GM18520 (cell line): ENCODE measurements at regions not wholly inside any gene's neighbourhood (a gene's known extent, or its start where the extent isn't known, plus 50 kb on each side); places are given as distances from the start of the nearest gene placed in this dataset.
"Not testable (repeated sequence)": the region's sequence is repeated elsewhere in the genome, so short reads cannot be mapped to it uniquely, and the experiment has no call there.

Experiments used
- ATAC-seq: cut with Tn5 transposase; IDR thresholded peaks from one replicate; pipeline ENCODE4 v1.9.1; 2021; ENCODE audit not compliant: unreplicated experiment

DNA sequence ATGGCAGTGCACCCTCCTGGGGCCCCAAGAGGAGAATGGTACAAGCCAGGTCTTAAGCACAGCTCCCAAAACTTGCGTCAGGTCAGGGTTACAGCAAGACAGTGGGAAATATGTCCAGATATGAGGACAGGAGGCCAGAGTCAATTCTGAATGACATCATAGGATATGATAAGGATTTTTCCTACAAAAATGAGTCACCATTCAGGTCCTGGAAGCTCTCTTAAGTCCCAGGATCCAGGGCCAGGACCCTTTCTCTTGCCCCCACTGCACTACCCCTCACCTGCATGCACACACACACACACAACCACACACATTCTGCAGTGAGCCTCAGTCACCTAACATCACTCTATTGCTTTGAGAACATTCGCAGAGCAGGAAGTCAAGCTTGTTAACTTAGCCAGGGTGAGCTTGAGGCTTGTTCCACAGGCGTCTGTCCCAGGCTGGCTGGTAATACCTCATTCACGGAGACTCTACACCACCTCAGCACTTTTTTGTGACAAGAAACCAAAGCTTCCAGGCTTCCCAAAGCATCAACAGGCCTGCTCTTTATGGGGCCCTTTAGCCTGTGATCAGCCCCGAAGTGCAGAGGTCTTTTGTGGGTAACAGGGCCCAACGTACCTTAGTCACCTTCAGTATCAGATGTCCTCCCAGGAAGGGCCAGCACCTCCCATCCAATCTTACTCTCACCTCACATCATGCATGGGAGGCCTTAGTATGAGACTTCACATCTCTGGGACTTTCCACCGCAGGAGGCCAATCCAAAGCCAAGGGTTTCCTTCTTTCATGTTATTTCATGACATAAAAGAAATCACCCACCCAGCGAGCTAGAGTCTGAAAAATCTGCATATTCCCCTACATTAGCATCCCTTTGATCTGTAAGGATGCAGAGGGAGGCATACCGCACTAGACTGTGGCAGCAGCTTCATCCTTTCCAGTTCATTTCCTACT is 74.0 kb upstream of the LIPC start:
- ATAC-seq = no peak

DNA sequence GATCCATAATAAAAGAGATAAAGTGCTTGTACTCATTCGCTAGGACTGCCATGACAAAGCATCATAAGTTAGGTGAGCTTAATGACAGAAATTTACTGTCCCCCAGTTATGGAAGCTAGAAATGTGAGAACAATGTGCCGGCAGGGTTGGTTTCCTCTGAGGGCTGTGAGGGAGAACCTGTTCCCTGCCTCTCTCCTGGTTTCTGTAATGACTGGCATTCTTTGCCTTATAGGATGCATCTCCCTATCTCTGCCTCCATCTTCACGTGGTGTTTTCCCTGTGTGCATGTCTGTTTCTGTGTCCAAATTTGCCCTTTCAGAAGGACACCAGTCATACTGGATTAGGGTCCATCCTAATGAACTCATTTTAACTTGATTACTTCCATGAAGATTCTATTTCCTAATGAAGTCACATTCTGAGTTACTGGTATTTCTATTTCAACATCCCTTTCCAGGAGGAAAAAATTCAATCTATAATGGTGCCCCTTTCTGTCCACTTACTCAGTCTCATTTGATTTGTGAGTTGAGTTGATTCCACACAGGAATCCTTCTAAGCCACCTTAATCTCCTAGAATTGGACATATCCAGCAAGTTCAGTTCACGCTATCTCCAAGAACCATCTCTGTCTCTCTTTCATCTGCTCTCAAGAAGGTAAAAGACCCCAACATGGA is 71.2 kb upstream of the LIPC start:
- no peak for ATAC-seq

DNA sequence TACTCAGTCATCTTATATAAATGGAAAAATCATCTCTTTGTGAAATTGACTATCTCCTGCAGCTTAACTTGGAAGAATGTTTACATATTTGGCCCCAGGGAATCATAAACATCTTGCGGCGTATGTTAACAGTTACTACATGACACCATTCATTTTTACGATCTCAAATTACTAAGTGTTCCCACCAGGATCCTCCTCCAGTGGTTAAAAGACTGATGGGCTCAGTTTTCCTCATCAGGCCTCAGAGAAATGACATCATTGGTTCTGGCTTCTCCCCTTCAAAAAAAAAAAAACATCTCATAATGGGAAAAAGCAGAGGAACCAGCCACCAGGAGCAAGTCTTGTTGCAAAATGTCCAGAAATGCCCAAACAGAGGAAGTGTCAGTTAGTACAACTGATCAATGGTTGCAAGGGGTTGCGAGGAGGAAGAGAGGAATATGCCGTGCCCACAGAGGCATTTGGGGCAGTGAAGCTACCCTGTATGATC is 70.5 kb upstream of the LIPC start:
- no peak for ATAC-seq

DNA sequence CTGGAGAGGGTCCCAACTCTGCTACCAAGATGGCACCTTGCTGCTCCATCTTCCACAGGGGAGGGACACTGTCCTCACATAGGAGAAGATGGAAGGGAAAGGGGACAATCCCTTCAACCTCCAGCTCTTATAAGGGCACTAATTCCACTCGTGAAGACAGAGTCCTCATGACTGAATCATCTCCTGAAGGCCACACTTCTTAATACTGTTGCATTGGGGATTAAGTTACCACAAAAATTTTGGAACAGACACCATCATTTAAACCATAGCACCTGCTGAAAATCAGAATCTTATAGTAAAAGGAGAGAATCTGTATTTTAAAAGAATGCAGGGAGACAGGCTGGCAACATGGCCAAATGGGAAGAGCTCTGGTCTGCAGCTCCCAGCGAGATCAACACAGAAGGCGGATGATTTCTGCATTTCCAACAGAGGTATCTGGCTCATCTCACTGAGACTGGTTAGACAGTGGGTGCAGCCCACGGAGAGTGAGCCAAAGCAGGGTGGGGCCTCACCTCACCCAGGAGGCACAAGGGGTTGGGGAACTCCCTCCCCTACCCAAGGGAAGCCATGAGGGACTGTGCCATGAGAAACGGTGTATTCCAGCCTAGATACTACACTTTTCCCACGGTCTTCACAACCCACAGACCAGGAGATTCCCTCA is 69.4 kb upstream of the LIPC start:
- no peak for ATAC-seq

DNA sequence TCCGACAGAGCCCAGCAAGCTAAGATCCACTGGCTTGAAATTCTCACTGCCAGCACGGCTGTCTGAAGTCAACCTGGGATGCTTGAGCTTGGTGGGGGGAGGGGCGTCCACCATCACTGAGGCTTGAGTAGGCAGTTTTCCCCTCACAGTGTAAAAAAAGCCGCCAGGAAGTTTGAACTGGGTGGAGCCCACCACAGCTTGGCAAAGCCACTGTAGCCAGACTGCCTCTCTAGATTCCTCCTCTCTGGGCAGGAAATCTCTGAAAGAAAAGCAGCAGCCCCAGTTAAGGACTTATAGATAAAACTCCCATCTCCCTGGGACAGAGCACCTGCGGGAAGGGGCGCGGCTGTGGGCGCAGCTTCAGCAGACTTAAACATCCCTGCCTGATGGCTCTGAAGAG is 68.7 kb upstream of the LIPC start:
- not testable (repeated sequence) for ATAC-seq

DNA sequence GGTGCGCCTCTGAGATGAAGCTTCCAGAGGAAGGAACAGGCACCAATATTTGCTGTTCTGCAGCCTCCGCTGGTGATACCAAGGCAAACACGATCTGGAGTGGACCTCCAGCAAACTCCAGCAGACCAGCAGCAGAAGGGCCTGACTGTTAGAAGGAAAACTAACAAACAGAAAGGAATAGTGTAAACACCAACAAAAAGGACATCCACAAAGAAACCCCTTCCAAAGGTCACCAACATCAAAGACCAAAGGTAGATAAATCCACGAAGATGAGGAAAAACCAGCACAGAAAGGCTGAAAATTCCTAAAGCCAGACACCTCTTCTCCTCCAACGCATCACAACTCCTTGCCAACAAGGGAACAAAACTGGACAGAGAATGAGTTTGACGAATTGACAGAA is 68.1 kb upstream of the LIPC start:
- not testable (repeated sequence) for ATAC-seq

DNA sequence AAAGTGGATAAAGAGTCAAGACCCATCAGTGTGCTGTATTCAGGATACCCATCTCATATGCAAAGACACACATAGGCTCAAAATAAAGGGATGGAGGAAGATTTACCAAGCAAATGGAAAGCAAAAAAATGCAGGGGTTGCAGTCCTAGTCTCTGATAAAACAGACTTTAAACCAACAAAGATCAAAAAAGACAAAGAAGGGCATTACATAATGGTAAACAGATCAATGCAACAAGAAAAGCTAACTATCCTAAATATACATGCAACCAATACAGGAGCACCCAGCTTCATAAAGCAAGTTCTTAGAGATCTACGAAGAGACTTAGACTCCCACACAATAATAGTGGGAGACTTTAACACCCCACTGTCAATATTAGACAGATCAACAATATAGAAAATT is 66.7 kb upstream of the LIPC start:
- ATAC-seq = not testable (repeated sequence)

DNA sequence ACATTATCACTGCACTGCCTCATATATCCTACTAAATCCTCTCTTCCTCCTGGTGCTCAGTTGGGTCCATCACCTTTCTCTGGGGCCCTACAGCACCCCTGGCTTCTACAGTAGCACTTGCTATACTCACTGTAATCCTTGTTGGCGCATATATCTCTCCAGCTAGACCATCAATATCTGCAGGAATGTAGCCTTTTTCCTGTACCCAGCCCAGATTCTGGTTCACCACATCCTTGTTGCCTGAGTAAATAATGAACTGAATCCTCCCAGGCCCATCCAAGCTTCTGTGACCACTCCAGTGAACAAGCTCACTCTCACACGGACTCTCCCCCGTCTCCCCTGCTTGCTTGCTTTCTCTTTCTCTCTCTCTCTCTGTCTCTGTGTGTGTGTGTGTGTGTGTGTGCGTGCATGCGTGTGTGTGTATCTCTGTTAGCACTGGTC is 62.5 kb upstream of the LIPC start:
- ATAC-seq = no peak

DNA sequence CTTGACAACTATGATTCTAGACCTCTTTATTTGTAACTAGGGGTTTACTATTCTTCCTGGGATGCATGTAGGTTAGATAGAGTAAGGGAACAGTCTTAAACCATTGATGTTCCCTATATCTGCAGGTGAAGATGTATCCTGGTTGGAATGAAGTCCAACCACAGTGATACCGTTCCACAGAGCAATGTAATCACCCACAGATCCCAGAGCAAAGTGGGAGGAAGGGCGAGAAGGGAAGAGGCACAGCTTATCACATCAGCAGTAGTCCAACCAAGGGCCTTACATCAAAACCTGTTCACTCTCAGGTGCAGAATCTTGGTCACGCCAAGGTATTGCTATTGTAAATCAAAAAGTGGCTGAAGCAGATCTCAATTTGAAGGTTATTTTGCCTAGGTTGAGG is 61.8 kb upstream of the LIPC start:
- ATAC-seq = no peak

DNA sequence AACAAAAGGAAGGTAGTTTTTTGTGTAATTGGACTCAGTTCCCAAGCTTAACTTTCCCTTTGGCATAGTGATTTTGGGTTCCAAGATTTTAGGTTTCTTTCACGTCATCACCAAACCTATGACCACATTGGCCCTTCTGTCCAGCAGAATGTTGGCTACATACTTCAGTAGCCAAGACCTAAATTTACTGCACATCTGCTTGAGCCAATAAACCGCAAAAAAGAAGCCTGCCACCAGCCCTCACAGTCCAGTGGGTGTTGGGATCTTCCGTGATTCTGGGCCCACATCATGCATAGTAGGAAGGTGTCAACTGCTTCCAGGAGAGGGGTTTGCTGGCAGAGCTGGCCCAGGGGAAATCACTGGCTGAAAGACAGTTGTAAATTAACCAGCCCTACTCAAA is 57.6 kb upstream of the LIPC start:
- ATAC-seq = no peak

DNA sequence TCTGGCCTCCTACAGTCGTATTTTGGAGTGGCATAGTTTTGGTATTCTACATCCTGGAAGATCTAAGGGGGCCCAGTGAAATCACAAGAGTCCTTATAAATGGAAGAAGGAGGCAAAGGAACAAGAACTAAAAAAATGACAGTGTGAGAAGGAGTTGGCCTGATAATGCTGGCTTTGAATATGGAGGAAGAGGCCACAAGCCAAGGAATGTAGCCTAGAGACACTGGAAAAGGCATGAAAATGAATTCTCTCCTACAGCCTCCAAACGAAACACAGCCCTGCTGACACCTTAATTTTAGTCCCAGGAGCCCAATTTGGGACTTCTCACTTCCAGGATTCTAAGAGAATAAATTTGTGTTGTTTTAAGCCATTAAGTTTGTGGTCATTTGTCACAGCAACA is 54.6 kb upstream of the LIPC start:
- no peak for ATAC-seq

DNA sequence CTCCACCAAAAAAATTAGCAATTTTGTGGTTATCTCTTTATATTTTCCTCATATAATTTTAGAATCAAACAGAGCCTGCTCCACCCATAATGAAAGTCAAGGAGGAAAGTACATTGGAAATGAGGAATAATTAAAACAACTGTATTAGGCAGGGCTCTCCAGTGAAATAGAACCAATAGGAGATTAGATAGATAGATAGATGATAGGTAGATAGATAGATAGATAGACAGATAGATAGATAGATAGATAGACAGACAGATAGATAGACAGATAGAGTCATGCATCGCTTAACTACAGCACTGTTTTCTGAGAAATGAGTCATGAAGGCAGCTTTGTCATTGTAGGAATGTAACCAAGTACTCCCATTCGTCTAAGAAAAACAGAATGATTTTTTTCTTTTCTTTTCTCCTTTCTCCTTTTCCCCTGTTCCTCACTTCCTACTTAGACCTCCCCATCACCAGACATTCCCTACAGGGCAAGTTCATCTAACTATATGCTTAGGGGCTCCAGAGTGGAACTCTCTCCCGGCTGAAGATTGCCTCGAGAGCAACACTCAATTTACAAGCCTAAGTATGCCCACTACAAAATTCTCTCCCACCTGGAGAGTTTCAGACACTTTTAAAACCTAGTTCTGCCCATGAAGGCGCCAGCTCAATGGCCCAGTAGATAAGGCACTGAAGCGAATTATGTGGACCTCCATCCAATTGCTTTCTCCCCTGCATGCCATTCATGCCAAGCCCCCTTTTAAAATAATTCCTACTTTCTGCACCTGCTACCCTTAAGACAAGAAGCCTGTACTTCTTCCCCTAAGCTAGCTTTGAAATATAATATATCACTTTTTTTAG is 53.3 kb upstream of the LIPC start:
- no peak for ATAC-seq

DNA sequence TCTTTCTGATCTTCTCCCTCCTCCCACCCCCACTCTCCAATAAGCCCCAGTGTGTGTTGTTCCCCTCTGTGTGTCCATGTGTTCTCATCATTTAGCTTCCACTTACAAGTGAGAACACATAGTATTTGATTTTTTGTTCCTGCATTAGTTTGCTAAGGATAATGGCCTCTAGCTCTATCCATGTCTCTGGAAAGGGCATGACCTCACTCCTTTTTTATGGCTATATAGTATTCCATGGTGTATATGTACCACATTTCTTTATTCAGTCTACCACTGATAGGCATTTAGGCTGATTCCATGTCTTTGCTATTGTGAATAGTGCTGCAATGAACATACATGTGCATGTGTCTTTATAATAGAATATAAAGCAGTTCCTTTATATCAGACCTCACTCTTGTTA is 52.3 kb upstream of the LIPC start:
- ATAC-seq = not testable (repeated sequence)

DNA sequence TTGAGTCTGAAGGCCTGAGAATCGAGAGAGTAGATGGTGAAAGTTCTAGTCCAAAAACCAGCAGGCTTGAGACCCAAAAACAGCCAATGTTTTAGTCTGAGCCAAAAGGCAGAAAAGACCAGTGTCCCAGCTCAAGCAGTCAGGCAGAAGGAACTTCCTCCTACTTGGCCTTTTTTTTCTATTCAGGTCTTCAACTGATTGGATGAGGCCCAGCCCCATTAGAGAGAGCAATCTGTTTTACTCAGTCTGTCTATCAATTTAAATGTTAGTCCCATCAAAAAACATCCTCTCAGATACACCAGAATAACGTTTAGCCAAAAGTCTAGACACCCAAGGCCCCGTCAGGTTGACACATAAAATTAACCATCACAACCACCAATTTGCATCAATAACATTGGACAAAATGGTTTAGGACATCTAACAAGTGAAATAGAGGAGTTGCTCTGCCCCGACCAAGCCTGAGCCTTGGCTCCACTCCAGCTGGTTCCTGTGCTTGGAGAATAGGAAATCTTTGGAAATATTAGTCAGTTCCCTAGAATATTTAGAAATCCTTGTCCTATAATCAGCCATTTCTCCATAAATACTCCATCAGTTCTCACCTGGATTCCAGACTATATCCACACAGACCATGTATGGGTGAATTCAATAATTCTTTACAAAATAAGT is 51.4 kb upstream of the LIPC start:
- ATAC-seq = no peak

DNA sequence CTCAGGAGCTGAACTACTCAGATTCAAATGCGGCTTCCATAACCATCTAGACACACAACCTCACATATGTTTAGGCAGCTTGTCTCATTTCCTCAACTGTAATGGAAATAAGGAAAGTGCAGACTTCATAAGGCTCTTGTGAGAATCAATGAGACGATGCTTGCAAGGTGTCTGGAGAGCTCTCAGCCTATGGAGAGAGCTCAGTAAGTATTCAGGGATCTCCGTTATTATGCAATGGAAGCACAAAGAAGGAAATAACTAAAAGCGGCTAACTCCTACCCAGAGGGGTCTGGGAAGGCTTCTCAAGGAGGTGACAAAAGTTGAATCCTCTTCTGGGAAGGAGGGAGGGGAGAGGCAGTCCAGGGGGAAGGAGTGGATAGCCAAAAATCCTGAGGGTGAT is 50.1 kb upstream of the LIPC start:
- ATAC-seq = no peak
